Stimulated activated CD8-positive, alpha-beta memory T cell treated with anti-CD3 and anti-CD28 coated beads, Interleukin-7, amount 100 ng/mL, for 24 hours (primary cell): ENCODE measurements at regions not wholly inside any gene's neighbourhood (a gene's known extent, or its start where the extent isn't known, plus 50 kb on each side); places are given as distances from the start of the nearest gene placed in this dataset.

Experiments
- DNase-seq: peaks from one replicate; pipeline ENCODE4 v3.0.0-alpha.2; 2020; ENCODE audit warnings: low read depth

DNA sequence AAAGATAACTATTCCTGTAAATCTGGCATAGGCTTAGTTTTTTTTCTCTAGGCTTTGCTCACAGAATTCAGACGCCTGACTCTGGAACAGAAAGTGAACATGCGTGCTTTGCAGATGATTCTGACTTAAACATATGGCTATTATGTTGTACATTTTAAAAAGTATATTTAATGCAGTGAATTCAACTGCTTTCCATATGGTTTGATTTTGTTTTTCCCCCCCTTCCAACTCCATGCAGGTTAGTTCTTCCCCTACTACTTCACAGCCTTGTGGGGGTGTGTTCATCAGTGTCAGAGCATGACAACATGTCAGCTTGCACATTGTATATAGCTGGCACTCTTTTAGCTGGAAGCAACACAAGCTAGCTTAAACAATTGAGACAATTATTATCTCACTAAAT, 226.8 kb downstream of the TMEM167A start:
- DNase-seq: no peak

GRCh38 chr5:82849885-82850284, 227.3 kb downstream of the TMEM167A start:
- DNase-seq: no peak

GRCh38 chr5:82847562-82847961, 229.6 kb downstream of the TMEM167A start:
- no peak for DNase-seq

- DNase-seq: no peak
Observed at GRCh38 chr5:82839881-82840280, 237.3 kb downstream of the TMEM167A start.

DNA sequence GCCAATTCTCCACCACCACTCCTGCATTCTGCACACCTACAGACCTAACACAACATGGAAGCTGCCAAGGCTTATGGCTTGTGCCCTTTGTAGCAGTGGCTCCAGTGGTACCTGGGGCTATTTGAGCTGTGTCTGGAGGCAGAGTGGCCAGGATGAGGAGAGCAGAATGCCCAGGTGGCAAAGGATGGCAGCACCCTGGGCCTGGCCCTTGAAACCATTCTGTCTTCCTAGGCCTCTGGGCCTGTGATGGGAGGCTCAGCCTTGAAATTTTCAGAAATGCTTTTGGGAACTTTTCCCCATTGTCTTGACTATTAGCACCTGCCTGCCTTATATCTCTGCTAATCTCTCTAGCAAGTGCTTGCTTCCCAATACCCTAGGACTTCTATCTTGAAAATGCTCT, 241.7 kb downstream of the TMEM167A start:
- no peak for DNase-seq

DNA sequence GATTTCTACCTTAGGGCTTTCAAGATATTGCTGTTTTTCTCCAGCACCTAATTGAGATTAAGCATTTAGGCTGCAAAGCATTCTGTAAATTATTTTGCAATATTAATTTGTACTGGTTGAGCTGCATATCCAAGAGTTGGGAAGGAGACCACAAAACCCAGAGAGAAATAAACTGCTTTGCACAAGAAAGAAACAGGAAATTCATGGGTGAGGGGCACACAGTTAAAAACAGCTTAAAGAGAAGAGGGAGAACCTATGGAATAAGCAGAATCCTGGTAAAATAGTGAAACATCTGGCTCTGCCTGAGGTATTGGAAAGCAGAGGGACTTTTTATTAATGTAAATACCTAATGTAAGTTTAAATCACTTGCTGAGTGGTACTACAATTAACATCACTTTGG, 243.0 kb downstream of the TMEM167A start:
- no peak for DNase-seq

GRCh38 chr5:82833277-82833676, 243.9 kb downstream of the TMEM167A start:
- no peak for DNase-seq

GRCh38 chr5:82832445-82832844, 244.7 kb downstream of the TMEM167A start:
- no peak for DNase-seq

GRCh38 chr5:82828211-82828610, 249.0 kb downstream of the TMEM167A start:
- DNase-seq: no peak

- DNase-seq: no peak
Observed at GRCh38 chr5:82827651-82828050, 249.5 kb downstream of the TMEM167A start.

GRCh38 chr5:82822634-82822927, 254.6 kb downstream of the TMEM167A start:
- no peak for DNase-seq

- no peak for DNase-seq
Observed at GRCh38 chr5:82821846-82822633, 255.2 kb downstream of the TMEM167A start.

DNA sequence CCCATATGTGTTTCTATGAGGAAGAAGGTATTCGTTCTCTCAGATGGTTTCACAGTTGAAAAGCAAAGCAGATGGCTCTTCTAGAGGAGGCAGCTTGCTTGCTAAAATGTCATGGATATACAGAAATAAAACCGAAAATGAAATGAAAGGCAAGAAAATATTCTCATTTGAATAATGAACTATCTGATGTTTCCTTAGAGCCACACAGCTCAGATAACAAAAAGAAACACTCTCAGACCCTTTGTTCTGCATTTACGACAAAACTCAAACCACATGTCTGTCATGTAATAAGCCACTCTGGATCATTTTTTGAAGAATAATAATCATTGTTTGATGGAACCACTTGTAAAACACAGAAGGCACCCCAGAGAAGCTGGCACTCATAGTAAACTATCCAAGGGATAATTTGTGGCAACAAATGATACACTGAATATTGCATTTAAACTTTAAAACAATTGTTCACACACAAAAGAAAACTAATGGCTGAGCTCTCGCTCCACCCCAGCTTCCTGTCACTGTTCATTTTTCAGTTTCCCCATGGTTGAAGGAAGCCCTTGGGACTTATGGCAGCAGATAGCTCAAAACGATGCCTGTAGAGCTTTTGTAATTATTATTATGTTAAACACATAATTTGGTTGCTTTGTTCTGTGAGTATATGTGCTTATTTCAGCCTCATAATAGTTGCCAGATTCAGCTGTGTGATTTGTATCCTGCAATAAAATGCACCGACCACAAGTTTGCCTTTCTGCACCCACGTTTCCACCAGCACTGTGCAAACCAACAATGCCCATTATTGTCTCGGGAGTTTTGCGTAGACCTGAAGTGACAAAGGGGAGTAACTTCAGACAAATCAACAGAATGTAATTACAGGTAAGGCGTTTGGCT, 256.0 kb downstream of the TMEM167A start:
- DNase-seq: no peak

- DNase-seq: no peak
Observed at GRCh38 chr5:82820188-82820587, 257.0 kb downstream of the TMEM167A start.

DNA sequence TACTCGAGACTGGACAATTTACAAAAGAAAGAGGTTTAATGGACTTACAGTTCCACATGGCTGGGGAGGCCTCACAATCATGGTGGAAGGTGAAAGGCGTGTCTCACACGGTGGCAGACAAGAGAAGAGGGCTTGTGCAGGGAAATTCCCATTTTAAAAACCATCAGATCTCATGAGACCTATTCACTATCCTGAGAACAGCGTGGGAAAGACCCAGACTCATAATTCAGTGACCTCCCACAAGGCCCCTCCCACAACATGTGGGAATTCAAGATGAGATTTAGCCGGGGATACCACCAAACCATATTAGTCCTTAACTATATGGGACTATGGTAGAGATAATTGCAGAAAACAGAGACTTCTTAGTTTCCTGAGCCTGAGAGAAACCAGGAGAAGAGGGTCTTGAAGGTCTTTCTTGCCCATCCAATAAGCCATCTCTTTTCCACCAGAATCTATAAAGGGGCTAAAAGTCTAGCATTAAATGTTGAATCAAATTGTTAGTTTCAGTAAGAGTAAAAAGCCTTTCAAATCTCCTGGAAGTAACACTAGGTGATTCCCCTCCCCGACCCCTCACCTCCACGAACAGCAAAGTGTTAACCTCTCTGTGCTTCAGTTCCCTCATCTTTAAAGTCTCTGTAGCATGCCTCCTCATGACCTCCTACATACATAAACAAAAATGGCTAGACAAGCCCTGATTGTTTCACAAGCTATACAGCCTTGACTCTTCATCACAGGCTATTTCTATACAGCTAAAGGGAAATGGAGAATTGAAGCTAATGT, 259.1 kb downstream of the TMEM167A start:
- no peak for DNase-seq

DNA sequence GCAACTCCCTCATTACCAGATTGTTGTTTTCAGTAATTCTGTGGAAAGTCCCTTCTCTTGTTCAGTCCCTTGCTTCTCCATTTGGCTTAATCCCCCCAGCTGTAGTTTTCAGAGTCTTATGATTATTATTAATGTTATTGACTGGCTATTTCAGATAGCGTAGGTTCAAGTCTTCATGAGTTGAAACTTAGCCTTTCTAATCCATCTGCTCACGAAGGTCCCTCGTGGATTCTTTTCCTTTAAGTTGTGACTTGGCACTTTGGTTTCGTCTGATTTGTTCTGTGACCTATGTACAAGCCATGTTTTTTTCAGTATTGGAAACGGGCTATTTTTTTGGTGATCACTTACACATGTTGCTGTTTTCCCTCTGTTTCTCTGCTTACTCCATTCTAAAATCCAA, 260.3 kb downstream of the TMEM167A start:
- DNase-seq: no peak

- DNase-seq: no peak
Observed at GRCh38 chr5:82815871-82816270, 261.3 kb downstream of the TMEM167A start.

DNA sequence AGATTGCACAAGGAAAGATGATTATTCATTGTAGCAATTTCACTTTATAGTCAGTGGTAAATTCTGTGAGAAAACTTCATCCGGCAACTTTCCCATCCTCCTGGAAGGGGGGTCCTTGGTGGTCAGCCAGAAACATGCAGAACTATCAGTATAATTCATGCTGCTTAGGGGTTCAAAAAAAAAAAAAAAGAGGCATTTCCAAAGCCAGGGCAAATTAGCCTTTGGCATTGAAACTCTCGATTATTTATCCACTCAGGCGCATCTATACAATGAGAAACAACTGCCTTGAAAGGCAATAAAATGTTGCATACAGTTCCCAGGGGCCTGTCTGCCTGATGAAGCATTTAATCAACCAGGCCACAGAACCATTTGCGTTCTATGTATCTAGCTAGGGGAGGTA, 263.3 kb downstream of the TMEM167A start:
- DNase-seq: no peak

GRCh38 chr5:82812575-82812974, 264.6 kb downstream of the TMEM167A start:
- no peak for DNase-seq

GRCh38 chr5:82811490-82811889, 265.7 kb downstream of the TMEM167A start:
- no peak for DNase-seq

- DNase-seq: no peak
Observed at GRCh38 chr5:82809420-82810143, 267.6 kb downstream of the TMEM167A start.

DNA sequence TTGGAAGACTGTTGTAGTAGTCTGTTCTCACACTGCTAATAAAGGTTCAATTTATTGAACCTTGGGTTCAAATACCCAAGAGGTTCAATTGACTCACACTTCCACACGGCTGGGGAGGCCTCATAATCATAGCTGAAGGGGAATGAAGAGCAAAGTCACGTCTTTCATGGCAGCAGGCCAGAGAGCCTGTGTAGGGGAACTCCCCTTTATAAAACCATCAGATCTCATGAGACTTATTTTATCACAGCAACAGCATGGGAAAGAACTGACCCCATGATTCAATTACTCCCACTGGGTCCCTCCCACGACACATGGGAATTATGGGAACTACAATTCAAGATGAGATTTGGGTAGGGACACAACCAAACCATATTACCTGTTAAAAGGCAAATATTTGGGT, 268.2 kb downstream of the TMEM167A start:
- no peak for DNase-seq
